Omental fat pad (tissue), 3 donors: ENCODE measurements at regions not wholly inside any gene's neighbourhood (a gene's known extent, or its start where the extent isn't known, plus 50 kb on each side); places are given as distances from the start of the nearest gene placed in this dataset.
A peak's percentile ranks its signal among the peaks of the same experiment; 100 is the strongest.

Experiments used
- ATAC-seq: fragments of 150-250 bp; one replicate; pipeline ENCODE4 v1.9.1; 2016; ENCODE audit warnings: mild to moderate bottlenecking, moderate library complexity; ENCODE audit not compliant: low FRiP score
- DNase-seq: peaks from one replicate; pipeline ENCODE4 v3.0.0-alpha.2; 2019; ENCODE audit warnings: low spot score
- CTCF ChIP-seq, 3 donors: fragments of 450-650 bp; IDR thresholded peaks; one replicate each; pipeline ENCODE4 v1.5.1; 2016 to 2017; ENCODE audit warnings: antibody characterized with exemption in 3 of 3, mild to moderate bottlenecking in 3 of 3, moderate library complexity in 2 of 3

GRCh38 chr5:144832416-144832815 lies 661.7 kb downstream of the KCTD16 start:
- no peak for TF ChIP-seq CTCF (IDR thresholded peaks at IDR 0.05)
- no peak for DNase-seq
- ATAC-seq: no peak

- ATAC-seq (no peak), DNase-seq (no peak)
- TF ChIP-seq CTCF (IDR thresholded peaks at IDR 0.05): no peak
Observed at GRCh38 chr5:144831650-144832049, 661.0 kb downstream of the KCTD16 start.

- TF ChIP-seq CTCF (IDR thresholded peaks at IDR 0.05): no peak
- no peak for DNase-seq
- ATAC-seq: no peak
Observed at GRCh38 chr5:144822503-144822902, 651.8 kb downstream of the KCTD16 start.

- ATAC-seq (no peak), DNase-seq (no peak)
- no peak for TF ChIP-seq CTCF (IDR thresholded peaks at IDR 0.05)
Observed at GRCh38 chr5:144820278-144820677, 649.6 kb downstream of the KCTD16 start.

- DNase-seq: no peak
- no peak for ATAC-seq
- no peak for TF ChIP-seq CTCF (IDR thresholded peaks at IDR 0.05)
Observed at GRCh38 chr5:144815131-144815530, 644.5 kb downstream of the KCTD16 start.

GRCh38 chr5:144812763-144813162 lies 642.1 kb downstream of the KCTD16 start:
- ATAC-seq (peak; percentile 54), DNase-seq (peak; percentile 26)
- TF ChIP-seq CTCF (IDR thresholded peaks at IDR 0.05): no peak

GRCh38 chr5:144800169-144800568 lies 629.5 kb downstream of the KCTD16 start:
- TF ChIP-seq CTCF (IDR thresholded peaks at IDR 0.05): no peak
- no peak for ATAC-seq

More at GRCh38 chr5:144800169-144800568, 629.5 kb downstream of the KCTD16 start:
- DNase-seq: no peak
